ENCODE measurements at regions not wholly inside any gene's neighbourhood (a gene's known extent, or its start where the extent isn't known, plus 50 kb on each side); places are given as distances from the start of the nearest gene placed in this dataset.

DNA sequence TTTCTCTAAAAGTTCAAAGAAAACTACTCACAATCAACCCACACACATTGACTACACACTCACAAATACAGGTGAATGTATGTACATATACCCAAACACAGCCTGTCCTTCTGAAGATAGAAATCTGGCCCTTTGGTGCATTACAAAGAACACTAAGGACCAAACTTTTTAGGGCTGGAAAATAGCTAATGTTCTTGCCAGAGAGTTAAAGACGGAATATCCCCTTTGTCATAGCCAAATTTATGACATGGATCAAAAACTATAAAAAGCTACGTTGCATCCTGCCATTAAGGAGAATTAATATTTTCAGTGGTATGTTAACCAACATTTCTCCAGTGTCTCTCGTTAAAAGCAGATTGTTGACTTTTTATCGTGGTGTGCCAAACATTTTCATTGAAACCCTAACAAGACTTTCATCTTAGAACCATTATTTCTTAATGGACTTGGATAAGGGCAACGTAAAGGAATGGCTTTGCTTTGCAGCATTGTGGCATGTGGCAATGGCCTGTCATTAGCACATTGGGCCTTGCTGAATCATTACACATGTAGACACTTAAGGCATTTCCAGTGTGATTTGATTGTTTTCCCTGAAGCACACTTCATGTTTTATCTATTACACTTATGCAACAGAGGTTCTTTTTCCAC lies 150.9 kb upstream of the MEOX2 start:
- intact Hi-C loops (cut with micrococcal nuclease): no loop called here
- ChIA-PET POLR2A (no interaction called here), CTCF (interaction anchor here (0.6 to 0.7 kb wide), 2 partner anchors 22 to 75 kb away, joined by 3 to 4 read pairs; no protein-coding TSS in a partner anchor)
- TF ChIP-seq, protein P1, sequence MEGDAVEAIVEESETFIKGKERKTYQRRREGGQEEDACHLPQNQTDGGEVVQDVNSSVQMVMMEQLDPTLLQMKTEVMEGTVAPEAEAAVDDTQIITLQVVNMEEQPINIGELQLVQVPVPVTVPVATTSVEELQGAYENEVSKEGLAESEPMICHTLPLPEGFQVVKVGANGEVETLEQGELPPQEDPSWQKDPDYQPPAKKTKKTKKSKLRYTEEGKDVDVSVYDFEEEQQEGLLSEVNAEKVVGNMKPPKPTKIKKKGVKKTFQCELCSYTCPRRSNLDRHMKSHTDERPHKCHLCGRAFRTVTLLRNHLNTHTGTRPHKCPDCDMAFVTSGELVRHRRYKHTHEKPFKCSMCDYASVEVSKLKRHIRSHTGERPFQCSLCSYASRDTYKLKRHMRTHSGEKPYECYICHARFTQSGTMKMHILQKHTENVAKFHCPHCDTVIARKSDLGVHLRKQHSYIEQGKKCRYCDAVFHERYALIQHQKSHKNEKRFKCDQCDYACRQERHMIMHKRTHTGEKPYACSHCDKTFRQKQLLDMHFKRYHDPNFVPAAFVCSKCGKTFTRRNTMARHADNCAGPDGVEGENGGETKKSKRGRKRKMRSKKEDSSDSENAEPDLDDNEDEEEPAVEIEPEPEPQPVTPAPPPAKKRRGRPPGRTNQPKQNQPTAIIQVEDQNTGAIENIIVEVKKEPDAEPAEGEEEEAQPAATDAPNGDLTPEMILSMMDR (IDR thresholded peaks at IDR 0.05; ENCODE audit: unreplicated experiment): no peak
- no peaks in the 10 kb centered on the region for H3K9me3 Mint-ChIP-seq (ENCODE audit: unreplicated experiment)
- H3K4me1 Mint-ChIP-seq (ENCODE audit: insufficient read depth, unreplicated experiment): no peaks in the 10 kb centered on the region
- H3K4me3 Mint-ChIP-seq (ENCODE audit: unreplicated experiment): no peak overlapping the region
- DNase-seq (ENCODE audit: unreplicated experiment): no peak
- peaks cover 31% of the 10 kb centered on the region for H3K27me3 Mint-ChIP-seq (ENCODE audit: insufficient read depth, unreplicated experiment)
- H3K27ac Mint-ChIP-seq (ENCODE audit: low read depth, unreplicated experiment): no peak overlapping the region
- no TSS peak for BruUV-seq (replicated peaks)
- no peaks in the 10 kb centered on the region for H3K36me3 Mint-ChIP-seq (ENCODE audit: insufficient read depth, unreplicated experiment)

DNA sequence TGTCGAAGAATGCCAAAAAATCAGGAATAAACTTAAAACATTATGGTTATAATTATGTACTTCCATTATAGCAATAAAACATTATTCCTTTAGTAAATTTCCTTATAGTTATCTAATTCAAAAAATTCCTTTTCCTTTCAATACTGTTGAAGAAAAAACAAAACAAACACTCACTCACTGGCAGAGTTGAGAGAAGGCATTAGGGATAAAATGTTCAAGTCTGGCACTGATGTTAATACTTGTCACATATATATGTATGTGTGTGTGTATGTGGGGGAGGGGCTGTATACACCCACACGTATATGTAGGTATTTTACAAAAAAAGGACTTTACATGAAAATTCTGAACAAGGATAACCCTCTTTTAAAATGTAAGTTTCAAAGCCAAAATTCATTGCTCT lies 150.2 kb upstream of the MEOX2 start:
- intact Hi-C loops (cut with micrococcal nuclease): no loop called here
- no peaks in the 10 kb centered on the region for H3K4me1 Mint-ChIP-seq (ENCODE audit: insufficient read depth, unreplicated experiment)
- POLR2A ChIA-PET: no interaction called here
- H3K27me3 Mint-ChIP-seq (ENCODE audit: insufficient read depth, unreplicated experiment): peaks cover 31% of the 10 kb centered on the region
- H3K4me3 Mint-ChIP-seq (ENCODE audit: unreplicated experiment): no peak overlapping the region
- TF ChIP-seq, protein P1 (IDR thresholded peaks at IDR 0.05; ENCODE audit: unreplicated experiment): no peak
- no peak for DNase-seq (ENCODE audit: unreplicated experiment)
- no peaks in the 10 kb centered on the region for H3K9me3 Mint-ChIP-seq (ENCODE audit: unreplicated experiment)
- CTCF ChIA-PET: interaction anchor here (0.6 kb wide), 1 partner anchor 728 kb away, joined by 6 read pairs; no protein-coding TSS in a partner anchor
- no peaks in the 10 kb centered on the region for H3K36me3 Mint-ChIP-seq (ENCODE audit: insufficient read depth, unreplicated experiment)
- no TSS peak for BruUV-seq (replicated peaks)
- no peak overlapping the region for H3K27ac Mint-ChIP-seq (ENCODE audit: low read depth, unreplicated experiment)

DNA sequence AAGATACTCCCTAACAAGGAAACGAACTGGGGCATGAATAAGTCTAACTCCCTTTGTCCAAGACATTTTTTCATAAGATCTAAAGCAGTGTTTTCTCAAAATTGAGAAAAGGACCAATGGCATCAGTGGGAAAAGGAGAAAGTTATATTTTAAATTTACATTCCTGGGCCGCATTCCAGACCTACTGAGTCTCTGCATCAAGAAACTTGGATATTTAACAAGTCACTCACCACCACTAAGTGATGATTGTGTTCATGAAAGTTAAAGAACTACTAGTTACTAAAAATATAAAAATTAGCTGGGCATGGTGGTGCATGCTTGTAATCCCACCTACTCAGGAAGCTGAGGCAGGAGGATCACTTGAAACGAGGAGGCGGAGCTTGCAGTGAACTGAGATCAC lies 149.6 kb upstream of the MEOX2 start:
- H3K27me3 Mint-ChIP-seq (ENCODE audit: insufficient read depth, unreplicated experiment): peaks cover 31% of the 10 kb centered on the region
- no peaks in the 10 kb centered on the region for H3K4me1 Mint-ChIP-seq (ENCODE audit: insufficient read depth, unreplicated experiment)
- intact Hi-C loops (cut with micrococcal nuclease): no loop called here
- DNase-seq (ENCODE audit: unreplicated experiment): no peak
- H3K27ac Mint-ChIP-seq (ENCODE audit: low read depth, unreplicated experiment): no peak overlapping the region
- POLR2A ChIA-PET: no interaction called here
- H3K4me3 Mint-ChIP-seq (ENCODE audit: unreplicated experiment): no peak overlapping the region
- H3K9me3 Mint-ChIP-seq (ENCODE audit: unreplicated experiment): no peaks in the 10 kb centered on the region
- CTCF ChIA-PET: interaction anchor here (0.6 kb wide), 2 partner anchors 35 to 729 kb away, joined by 6 to 7 read pairs; no protein-coding TSS in a partner anchor
- TF ChIP-seq, protein P1 (IDR thresholded peaks at IDR 0.05; ENCODE audit: unreplicated experiment): no peak
- BruUV-seq (replicated peaks): no TSS peak
- H3K36me3 Mint-ChIP-seq (ENCODE audit: insufficient read depth, unreplicated experiment): no peaks in the 10 kb centered on the region

DNA sequence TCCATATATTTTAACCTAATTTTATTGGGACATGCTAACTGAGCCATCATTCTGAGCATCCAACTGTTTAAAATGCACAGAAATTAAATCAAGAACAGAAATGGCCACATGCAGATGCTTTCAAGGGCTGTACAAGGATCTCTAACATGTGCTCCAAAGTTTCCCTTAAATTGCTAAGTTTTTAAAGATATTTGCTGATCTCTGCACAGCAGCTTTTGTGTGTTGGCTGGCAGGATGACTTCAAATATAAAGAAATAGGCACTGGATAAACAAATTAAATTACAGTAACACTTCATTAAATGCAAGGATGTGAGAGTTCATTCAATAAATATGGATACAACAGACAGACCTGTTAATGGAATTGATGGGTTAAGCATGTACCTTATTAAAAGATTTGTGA lies 148.0 kb upstream of the MEOX2 start:
- Mint-ChIP-seq H3K4me3 (ENCODE audit: unreplicated experiment) (no peak overlapping the region), H3K4me1 (ENCODE audit: insufficient read depth, unreplicated experiment) (no peaks in the 10 kb centered on the region), H3K27me3 (ENCODE audit: insufficient read depth, unreplicated experiment) (peaks cover 31% of the 10 kb centered on the region), H3K27ac (ENCODE audit: low read depth, unreplicated experiment) (no peak overlapping the region), H3K9me3 (ENCODE audit: unreplicated experiment) (no peaks in the 10 kb centered on the region), H3K36me3 (ENCODE audit: insufficient read depth, unreplicated experiment) (no peaks in the 10 kb centered on the region)
- BruUV-seq (replicated peaks): no TSS peak
- TF ChIP-seq, protein P1 (IDR thresholded peaks at IDR 0.05; ENCODE audit: unreplicated experiment): no peak
- CTCF ChIA-PET: no interaction called here
- POLR2A ChIA-PET: no interaction called here
- DNase-seq (ENCODE audit: unreplicated experiment): no peak
- intact Hi-C loops (cut with micrococcal nuclease): no loop called here
